HepG2 (cell line): ENCODE measurements at regions not wholly inside any gene's neighbourhood (a gene's known extent, or its start where the extent isn't known, plus 50 kb on each side); places are given as distances from the start of the nearest gene placed in this dataset.

Experiments
- ATM ChIP-seq: fragments of 450-650 bp; IDR thresholded peaks from 2 replicates; pipeline ENCODE4 v1.7.1; 2017; ENCODE audit warnings: mild to moderate bottlenecking, borderline replicate concordance
- BORCS8-MEF2B ChIP-seq: sonication (generic); formaldehyde crosslinking; IDR thresholded peaks from 2 replicates; pipeline ENCODE4 v1.8.0; 2022; ENCODE audit warnings: mild to moderate bottlenecking, missing genetic modification reagents
- BRD4 ChIP-seq: sonication (generic); formaldehyde crosslinking; IDR thresholded peaks from 2 replicates; pipeline ENCODE4 v1.4.0; 2020; ENCODE audit warnings: missing genetic modification reagents
- FIP1L1 ChIP-seq: fragments of 200-400 bp; formaldehyde crosslinking; IDR thresholded peaks from 2 replicates; pipeline ENCODE4 v1.6.1; 2018; ENCODE audit warnings: low read depth, mild to moderate bottlenecking, low read length, moderate library complexity, borderline replicate concordance; ENCODE audit not compliant: insufficient read depth
- FOXC1 ChIP-seq: sonication (generic); formaldehyde crosslinking; IDR thresholded peaks from 2 replicates; pipeline ENCODE4 v1.8.0; 2022; ENCODE audit warnings: mild to moderate bottlenecking, missing genetic modification reagents, borderline replicate concordance
- GPN1 ChIP-seq: sonication (generic); formaldehyde crosslinking; IDR thresholded peaks from 2 replicates; pipeline ENCODE4 v1.5.1; 2020; ENCODE audit warnings: missing genetic modification reagents, borderline replicate concordance
- HES4 ChIP-seq: sonication (generic); formaldehyde crosslinking; IDR thresholded peaks from 2 replicates; pipeline ENCODE4 v1.9.0; 2021; ENCODE audit warnings: mild to moderate bottlenecking, missing genetic modification reagents, borderline replicate concordance
- KMT2A ChIP-seq: sonication (generic); formaldehyde crosslinking; IDR thresholded peaks from 2 replicates; pipeline ENCODE4 v1.4.0; 2020; ENCODE audit warnings: missing genetic modification reagents
- NFAT5 ChIP-seq: sonication (generic); formaldehyde crosslinking; IDR thresholded peaks from 2 replicates; pipeline ENCODE4 v1.4.0; 2020; ENCODE audit warnings: missing genetic modification reagents
- SKI ChIP-seq: fragments of 450-650 bp; IDR thresholded peaks from one replicate; pipeline ENCODE4 v1.6.1; 2018; ENCODE audit warnings: mild to moderate bottlenecking; ENCODE audit not compliant: partially characterized antibody
- SPEN ChIP-seq: sonication (generic); formaldehyde crosslinking; IDR thresholded peaks from 2 replicates; pipeline ENCODE4 v1.5.1; 2020; ENCODE audit warnings: low read depth, mild to moderate bottlenecking, missing genetic modification reagents
- ZBTB46 ChIP-seq: sonication (generic); formaldehyde crosslinking; IDR thresholded peaks from 2 replicates; pipeline ENCODE4 v1.4.0; 2020; ENCODE audit warnings: mild to moderate bottlenecking, missing genetic modification reagents, borderline replicate concordance
- ZNF275 ChIP-seq: sonication (generic); formaldehyde crosslinking; IDR thresholded peaks from 2 replicates; pipeline ENCODE4 v1.8.0; 2022; ENCODE audit warnings: missing genetic modification reagents, mild to moderate bottlenecking, inconsistent platforms, borderline replicate concordance
- ZNF350 ChIP-seq: sonication (generic); formaldehyde crosslinking; IDR thresholded peaks from 2 replicates; pipeline ENCODE4 v1.4.0; 2020; ENCODE audit warnings: mild to moderate bottlenecking, low read depth, missing genetic modification reagents, borderline replicate concordance
- ZNF547 ChIP-seq: sonication (generic); formaldehyde crosslinking; IDR thresholded peaks from 2 replicates; pipeline ENCODE4 v1.5.1; 2020; ENCODE audit warnings: mild to moderate bottlenecking, missing genetic modification reagents
- ZNF550 ChIP-seq: sonication (generic); formaldehyde crosslinking; IDR thresholded peaks from 2 replicates; pipeline ENCODE4 v1.4.0; 2020; ENCODE audit warnings: mild to moderate bottlenecking, missing genetic modification reagents, borderline replicate concordance
- ZNF75D ChIP-seq: sonication (generic); formaldehyde crosslinking; IDR thresholded peaks from 2 replicates; pipeline ENCODE4 v1.8.1; 2023; ENCODE audit warnings: missing genetic modification reagents, mild to moderate bottlenecking, borderline replicate concordance
- ZSCAN5A ChIP-seq: sonication (generic); formaldehyde crosslinking; IDR thresholded peaks from 2 replicates; pipeline ENCODE4 v1.8.0; 2022; ENCODE audit warnings: mild to moderate bottlenecking, missing genetic modification reagents, borderline replicate concordance

- TF ChIP-seq HES4 (CRISPR knock-in tag): no peak
- TF ChIP-seq ZBTB46: no peak
- TF ChIP-seq ATM: no peak
- TF ChIP-seq ZSCAN5A (CRISPR knock-in tag): no peak
- no peak for TF ChIP-seq FIP1L1
- TF ChIP-seq ZNF275 (CRISPR knock-in tag): no peak
- no peak for TF ChIP-seq FOXC1 (CRISPR knock-in tag)
- TF ChIP-seq ZNF547 (CRISPR knock-in tag): no peak
- TF ChIP-seq NFAT5 (CRISPR knock-in tag): no peak
- TF ChIP-seq SPEN (CRISPR knock-in tag): no peak
- TF ChIP-seq ZNF350 (CRISPR knock-in tag): no peak
- no peak for TF ChIP-seq ZNF550 (CRISPR knock-in tag)
- TF ChIP-seq SKI: peak; percentile 63
- TF ChIP-seq ZNF75D (CRISPR knock-in tag): no peak
- TF ChIP-seq GPN1: no peak
- no peak for TF ChIP-seq KMT2A (CRISPR knock-in tag)
- no peak for TF ChIP-seq BORCS8-MEF2B (CRISPR knock-in tag)
- no peak for TF ChIP-seq BRD4 (CRISPR knock-in tag)
These were observed 208.2 kb downstream of the DIO2 start (continued) for GRCh38 chr14:80003138-80003537.
